Stimulated activated CD8-positive, alpha-beta memory T cell treated with anti-CD3 and anti-CD28 coated beads, Interleukin-12 subunit alpha, Interleukin-12 subunit beta, amount 100 ng/mL, for 4 hours (primary cell): ENCODE measurements at regions not wholly inside any gene's neighbourhood (a gene's known extent, or its start where the extent isn't known, plus 50 kb on each side); places are given as distances from the start of the nearest gene placed in this dataset.

Experiments
- DNase-seq: peaks from one replicate; pipeline ENCODE4 v3.0.0-alpha.2; 2020; ENCODE audit warnings: low read depth

DNA sequence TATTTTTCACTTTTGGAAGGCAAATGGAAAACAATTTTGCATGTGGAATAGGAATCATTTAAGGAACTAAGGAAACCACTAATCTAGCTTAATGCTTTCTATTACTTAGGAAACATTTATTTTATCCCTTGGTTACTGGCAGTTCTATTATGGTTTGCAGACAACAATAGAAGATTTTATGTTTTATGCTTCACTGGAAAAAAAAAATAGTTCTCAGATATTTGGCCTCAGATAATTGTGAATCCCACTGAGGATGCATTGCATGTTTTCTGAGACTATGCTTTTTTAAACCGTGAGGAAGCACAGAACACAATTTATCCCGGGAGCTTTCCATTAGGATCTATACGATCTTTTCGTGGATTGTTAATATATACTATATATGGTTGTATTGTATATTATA, 356.9 kb downstream of the CSNK1G3 start:
- DNase-seq: no peak

DNA sequence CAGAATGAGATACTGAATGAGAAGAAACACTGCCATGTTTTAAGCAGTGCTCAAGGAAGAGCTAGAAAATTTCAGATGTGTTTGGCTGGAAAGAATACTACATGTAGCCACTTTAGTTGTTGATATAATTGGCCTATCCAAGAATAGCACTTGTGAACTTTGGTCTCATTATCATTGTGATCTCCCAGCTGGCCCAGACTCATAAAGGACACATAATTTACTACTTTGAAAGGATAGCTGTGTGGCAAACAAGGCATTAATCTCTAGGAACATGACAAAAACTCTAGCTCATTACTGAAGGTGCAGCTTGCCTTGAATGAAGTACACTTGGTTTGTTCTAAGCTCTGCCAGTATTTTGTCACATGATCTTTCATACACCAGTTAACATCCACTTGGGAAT, 356.3 kb downstream of the CSNK1G3 start:
- DNase-seq: no peak

DNA sequence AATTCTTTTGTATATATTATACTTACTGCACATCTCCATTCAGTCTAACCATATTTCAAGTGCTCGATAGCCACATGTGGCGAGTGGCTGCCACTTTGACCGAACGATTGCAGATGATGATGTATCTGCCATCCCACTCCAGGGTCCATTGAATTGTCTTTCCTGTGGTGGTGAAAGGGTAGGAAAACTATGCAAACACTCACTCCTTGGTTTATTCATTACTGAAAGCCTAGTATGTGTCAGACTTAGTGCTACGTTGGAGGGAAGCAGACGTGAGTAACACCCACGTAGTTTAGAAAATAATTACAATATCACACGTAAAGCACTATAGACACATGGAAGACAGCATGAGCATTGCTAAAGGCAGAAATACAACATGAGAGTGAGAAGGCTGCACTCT, 353.7 kb downstream of the CSNK1G3 start:
- no peak for DNase-seq

DNA sequence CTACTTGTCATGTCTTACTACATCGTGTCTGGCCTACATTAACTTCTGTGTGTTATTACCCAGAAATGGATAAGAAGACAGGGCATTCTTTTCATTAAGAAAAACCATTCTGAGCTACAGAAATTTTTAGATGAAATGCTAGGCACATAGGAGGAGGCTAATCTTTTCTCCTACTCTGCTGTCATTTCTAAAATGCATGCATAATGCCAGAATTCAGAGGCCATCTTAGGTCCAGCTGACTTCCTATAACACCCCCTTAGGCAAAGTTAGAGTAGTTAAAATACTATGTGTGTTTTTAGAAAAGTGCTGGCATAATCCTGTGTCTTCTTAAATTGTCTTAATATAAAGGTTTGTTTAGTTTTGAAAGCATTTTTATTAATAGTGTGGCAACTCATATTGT, 352.6 kb downstream of the CSNK1G3 start:
- no peak for DNase-seq

DNA sequence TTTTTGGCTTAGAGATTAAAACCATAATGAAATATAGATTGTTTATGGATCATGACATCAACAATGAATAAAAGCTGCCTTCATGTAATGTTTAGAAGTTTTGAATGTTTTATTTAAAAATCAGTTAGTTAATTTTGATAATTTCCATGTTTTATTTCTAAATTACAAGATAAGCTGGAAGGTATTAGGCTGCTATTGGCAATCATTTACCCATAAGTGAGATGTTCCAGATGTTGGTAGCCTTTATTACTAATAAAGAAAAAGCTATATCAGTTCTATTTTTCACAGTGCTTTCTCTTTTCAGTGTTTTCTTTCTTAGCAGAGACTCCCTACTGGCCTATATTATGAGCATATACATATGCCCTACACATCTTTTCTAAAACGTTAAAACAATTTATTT, 347.0 kb downstream of the CSNK1G3 start:
- DNase-seq: no peak

DNA sequence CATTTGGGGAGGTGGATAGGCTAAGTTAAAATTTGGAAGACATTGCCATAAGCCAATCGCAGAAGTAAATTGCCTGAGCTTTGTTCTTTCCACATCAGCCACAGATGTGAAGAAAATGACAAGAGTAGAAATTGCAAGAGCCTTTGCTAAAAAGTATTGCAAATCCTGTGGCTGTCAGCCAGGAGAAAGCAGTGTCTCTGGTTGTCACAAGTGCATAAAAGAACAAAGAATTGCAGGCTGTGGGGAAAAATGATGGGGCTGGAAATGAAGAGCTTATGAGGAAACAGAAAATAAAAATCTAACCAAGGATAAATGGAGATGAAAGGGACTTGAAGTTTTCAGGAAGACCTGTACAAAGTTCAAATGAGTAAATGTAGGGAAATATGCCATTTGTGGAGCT, 344.8 kb downstream of the CSNK1G3 start:
- DNase-seq: no peak

DNA sequence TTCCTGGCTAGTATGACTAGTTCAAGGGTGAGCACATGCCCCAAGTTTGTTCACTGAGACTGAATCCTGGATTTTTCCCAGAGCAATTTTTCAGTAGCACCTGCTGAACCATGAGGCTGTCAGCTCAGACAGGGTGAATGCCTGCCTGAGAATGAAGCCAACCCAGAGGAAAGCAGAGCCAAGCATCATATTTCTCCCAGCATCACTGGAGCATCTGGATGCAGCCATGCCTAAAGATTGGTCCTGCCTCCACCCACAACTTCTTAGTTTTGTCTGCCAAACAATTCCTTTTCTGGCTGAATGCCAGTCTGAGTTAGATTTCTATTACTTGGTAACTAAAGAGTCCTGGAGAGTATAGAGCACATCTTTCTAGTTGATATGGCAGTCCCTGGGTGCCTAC, 343.6 kb downstream of the CSNK1G3 start:
- DNase-seq: no peak

DNA sequence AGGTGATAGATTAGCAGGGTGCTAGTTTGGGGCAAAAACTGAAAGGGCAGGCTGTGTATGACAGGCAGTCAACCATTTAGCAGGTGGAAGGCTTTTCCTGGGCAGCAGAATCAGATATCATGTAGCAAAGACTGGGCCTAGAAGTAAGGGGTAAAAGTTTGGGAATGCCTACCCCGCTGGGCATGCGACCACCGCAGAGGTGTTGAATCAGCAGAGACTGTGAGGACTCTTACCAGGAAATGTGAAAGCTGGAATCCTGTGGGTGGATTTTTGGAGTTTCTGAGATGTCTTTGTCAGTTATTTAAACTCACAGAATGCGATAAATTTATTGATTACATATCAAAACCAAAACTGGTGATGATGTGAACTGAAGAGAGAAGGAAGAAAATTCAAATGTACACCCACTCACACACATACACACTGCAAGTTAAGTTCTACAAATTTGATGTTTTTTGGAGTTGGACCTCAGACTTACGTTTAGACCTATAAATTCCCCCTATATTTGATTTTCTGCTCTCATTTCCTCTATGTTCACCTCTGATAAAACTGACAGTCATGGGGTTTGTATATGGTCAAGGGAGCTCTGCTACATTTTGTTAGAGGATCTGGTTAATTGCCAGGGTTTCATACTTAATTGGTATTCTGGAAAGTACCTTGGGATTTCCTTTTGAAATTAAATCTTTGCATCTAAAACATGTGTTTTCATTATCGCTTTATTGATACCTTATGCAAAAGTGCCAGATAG, 333.6 kb downstream of the CSNK1G3 start:
- DNase-seq: no peak

DNA sequence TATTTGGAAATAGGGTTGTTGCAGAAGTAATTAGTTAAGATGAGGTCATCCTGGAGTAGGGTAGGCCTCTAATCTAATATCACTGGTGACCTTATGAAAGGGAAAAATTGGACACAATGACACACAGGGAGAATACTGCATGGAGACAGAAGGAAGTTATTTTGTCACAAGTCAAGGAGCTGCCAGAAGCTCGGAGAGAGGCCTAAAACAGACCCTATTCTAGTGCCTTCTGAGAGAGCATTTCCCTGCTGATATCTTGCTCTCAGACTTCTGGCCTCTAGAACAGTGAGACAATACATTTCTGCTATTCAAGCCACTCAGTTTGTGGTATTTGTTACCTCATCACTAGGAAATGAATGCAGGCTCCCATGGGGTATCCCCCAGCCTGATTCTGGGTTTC, 332.9 kb downstream of the CSNK1G3 start:
- no peak for DNase-seq

DNA sequence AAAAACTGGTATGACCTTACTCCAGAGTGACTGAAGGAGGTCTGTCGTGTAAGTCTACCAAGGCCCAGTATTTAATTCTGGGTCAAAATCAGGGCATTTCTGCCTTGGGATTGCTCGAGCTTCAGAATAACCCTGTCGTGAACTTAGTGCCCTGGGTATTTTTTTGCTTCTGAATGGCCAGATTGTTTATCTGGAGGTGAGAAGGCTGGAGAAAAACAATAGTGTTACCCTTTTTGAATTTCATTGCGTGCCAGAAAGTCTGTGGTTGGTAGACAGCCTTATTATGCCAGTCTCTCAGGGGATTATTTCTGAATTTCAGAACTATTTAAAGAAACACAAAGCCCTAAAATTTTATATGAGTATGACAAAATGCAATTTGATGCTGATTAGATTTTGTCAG, 323.4 kb downstream of the CSNK1G3 start:
- DNase-seq: no peak

DNA sequence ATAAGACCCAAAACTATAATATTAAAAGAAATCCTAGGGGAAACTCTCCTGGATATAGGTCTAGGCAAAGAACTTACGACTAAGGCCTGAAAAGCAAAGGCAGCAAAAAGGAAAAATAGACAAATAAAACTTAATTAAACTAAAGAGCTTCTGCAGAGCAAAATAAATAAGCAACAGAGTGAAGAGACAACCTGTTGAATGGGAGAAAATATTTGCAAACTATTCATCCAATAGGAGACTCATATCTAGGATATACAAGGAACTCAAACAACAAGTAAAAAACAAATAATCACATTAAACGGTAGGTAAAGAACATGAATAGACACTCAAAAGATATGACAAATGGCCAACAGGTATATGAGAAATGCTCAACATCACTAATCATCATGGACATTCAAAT, 318.6 kb downstream of the CSNK1G3 start:
- no peak for DNase-seq

DNA sequence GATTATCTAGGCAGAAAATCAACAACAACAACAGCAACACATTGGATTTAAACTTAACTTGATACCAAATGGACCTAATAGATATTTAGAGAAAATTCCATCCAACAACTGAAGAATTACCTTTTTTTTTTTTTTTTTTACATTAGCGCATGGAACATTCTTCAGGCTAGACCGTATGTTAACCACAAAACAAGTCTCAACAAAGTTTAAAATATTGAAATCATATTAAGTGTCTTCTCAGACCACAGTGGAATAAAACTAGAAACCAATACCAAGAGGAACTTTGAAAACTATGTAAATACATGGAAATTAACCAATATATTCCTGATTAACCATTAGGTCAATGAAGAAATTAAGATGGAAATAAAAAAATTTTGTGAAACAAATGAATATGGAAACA, 315.8 kb downstream of the CSNK1G3 start:
- DNase-seq: no peak

DNA sequence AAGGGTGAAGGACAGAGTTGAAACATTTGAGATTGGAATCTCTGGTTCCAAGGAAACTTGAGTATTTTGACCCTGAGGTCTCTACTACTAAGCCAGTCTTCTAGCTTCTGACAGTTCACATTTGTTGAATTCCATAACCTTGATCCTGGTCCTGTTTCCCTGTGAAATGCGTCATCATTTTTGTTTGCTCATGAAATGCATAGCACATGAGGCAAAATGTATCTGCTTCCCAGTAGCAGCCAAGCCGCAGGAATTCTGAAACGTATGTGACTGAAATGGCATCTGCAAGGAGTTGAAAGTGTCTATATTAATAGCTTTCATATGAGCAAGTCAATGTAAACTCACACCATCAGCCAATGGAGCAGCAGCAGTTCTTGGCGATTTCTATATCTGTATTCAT, 307.9 kb downstream of the CSNK1G3 start:
- no peak for DNase-seq

DNA sequence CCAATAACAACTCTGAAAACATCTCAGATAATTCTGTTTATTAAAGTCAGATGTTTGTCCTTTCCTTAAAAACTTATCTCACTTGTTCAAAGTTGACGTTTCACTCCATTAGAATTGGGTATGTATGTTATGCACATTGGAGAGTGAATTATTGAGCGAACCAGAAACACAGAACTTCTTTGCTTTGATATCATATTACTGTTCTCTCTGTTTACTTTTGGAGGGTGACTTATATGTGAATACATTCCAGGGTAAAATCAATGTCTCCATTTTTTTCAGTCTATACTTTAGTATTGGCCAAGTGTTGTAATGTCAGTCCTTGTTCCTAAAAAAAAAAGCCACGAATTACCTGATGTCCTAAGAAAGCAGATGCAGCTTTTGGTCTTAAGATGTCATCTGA, 307.4 kb downstream of the CSNK1G3 start:
- DNase-seq: no peak

DNA sequence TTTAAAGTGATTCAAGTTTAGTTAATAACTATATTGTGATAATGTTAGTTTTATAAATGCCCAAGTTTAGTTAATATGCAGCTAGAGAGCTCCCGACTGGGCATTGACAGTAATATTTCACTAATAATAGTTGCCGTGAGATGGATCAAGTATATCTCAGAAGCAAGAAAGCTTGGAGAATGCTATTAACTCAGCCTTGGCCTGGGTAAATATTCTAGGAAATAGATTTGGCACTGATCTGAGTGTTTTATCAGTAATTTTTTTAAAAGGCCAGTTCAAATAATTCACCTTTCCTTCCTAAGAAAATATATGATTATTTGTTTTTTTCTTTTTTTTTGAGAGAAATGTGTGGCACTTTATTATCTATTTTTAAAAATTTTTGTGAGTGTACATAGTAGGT, 305.3 kb downstream of the CSNK1G3 start:
- no peak for DNase-seq

DNA sequence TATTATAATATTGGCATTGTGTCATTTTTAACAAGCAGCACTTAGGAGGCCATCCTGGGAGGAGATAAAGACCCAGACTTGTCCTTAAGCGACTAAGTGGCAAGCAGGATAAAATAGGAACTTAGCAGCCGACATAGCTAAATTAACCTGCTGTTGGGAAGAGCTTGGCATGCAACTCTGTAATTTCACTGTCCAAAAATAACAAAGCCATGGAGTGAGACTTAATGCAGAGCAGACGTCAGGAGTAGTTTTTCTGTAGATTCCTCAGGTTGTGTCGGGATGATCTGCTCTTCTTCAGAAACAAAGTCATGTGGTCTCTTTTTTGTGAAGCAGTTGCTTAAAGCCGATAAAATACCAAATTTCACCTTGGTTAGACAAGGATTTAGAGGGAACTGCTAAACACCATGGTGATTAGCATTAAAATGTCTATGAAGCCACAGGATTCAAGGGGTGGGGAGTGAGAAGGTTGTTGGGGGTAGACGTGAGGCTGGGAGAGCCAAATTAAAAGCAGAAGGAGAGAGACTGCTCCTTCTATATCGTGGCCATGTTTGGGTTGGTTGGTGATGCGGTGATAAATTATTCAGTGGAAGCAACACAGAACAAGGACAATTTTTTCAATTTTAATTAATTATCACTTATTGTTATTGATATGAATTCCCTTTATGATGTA, 303.0 kb downstream of the CSNK1G3 start:
- no peak for DNase-seq

DNA sequence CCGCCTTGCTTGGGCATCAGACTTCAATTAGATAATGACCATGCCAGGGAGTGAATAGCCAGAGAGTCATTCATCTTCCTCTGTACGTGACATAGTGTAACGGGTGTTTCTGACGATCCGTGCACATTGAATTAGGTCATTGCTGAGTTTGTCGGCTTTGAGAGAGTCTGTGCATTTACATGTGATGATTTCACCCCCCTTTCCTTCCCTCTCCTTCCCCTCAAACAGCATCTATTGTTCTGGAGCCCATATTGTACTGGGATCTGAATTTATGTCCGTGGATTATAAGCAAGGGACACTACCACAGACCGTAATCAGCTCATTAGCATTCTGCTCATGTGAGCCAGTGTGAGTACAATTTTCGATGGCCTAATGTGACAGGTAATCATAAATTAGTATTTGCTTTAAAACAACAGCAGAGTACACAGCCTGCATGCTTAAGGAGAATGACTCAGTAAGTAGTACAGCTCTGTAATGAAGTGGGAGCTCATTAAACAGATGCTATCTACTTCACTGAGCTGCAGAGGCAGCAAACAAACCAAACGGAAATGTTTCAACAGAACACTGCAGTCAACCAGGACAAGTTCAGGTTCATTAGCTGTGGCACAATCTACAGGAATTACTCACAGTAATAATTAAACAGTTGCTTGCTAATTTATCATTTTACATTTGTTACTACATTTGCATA, 302.1 kb downstream of the CSNK1G3 start:
- no peak for DNase-seq

DNA sequence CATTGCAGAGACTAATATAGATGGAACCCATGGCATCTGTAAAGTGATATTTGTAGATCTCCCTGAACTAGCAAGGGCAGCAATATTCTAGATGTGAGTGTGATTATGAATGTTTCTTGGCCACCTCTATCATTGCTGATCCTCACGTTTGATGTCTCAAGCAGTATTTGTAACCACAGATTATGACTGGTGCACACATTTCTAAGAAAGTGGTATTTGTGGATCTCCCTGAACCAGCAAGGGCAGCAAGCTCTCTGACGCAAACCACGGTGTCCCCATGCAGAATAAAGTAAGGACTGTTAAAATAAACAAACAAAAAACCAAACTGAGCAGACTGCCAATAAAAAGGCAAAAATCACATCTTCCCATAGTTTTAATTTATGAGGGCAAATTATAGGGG, 301.3 kb downstream of the CSNK1G3 start:
- DNase-seq: no peak

DNA sequence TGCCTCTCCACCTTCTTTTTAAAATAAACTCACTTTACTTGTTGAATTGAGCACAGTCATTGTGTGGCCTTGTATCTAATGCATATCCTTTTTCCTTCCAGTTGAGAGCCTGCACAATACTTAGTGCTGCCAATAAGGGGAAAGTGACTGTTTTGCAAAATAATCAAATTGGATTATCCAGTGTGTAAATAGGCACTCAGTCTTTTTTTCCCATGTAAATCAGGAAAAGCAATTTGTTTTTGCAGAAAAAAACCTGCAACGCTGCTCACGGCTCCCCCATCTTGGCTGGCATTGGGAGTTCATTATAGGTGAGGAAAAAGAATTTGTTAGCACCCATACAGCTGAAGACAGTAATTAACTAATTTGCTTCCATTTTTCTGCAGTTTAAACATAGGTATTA, 299.9 kb downstream of the CSNK1G3 start:
- DNase-seq: no peak

DNA sequence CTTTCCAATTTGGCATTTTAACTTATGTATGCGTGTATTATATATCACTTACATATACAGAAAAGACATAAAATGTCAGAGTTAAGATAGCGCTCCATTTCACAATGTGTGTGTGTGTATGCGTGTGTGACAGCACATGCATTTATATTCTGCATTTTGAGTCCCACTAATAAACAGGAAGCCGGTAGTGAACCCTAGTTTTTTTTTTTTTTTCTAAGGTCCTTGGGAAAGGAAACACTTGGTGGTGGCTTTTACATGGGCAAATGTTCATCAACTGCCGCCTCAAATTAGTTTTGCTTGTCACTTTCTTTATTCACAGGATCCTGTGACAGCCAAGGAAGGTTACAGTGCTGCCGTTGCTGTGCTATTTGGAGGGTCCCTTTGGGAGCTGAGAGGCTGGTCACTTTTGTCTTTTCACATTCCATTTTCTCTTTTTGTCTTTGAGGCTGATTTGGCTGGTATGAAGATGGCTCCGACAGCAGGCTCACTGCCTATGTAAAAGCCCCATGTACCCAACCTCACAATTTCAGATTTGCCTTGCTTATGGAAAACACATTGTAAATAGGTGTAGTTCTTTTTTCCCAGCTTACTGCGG, 298.9 kb downstream of the CSNK1G3 start:
- no peak for DNase-seq

DNA sequence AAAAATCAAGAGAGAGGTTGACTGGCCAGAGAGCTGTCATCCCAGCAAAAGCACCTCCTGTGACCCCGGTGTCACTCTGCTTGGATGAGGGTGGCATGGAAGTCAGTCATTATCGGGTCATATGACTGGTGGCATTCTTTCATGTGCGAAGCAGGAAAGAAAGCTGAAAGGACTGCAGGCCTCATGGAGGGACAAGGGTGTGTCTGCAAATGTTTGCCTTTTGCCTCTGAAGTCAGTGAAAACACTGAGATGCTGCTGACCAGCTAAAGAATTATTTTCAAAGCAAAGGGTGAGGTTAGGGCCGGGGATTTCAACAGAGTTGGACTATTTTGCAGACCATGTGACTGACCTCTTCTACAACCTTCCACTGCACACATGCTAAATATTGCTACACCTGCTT, 298.3 kb downstream of the CSNK1G3 start:
- DNase-seq: no peak

DNA sequence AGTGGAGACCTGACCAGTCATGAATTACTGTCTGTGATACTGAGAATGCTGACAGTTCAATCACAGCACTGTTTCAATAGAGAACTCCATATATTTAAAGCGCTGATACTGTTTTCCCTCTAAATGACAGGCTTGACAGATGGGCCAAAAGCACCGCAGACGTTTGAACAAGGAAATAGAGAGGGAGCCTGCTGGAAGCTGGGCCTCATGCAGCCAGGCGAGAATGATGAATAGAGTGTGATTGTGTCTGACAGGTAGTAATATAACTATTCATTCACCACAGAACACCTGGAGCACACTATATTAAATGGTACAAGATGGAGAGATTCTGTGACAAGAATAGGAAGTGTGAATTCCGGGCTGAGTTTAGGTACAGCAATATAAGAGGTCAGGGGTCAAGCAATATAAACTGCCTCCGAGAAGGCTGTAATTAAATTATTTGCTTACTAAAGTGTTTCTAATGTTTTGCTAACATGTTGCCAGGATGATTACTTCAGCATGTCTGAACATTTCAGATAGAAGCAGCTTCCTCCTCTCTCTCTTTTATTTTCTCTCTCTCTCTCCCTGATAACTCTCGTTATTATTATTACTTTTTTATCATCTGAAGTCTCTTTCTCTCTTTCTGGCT, 297.7 kb downstream of the CSNK1G3 start:
- no peak for DNase-seq
